Esophagus squamous epithelium (tissue), 5 donors: ENCODE measurements at regions not wholly inside any gene's neighbourhood (a gene's known extent, or its start where the extent isn't known, plus 50 kb on each side); places are given as distances from the start of the nearest gene placed in this dataset.

Source experiments
- DNase-seq: peaks from one replicate; lab custom pipeline; 2025; lab: John Stamatoyannopoulos, UW
- H3K27ac ChIP-seq, 4 donors: fragments of 200-600 bp; sonication (generic); one replicate each; pipeline ENCODE4 v1.5.1; 2016 to 2019; ENCODE audit warnings: mild to moderate bottlenecking in 1 of 4
- H3K27me3 ChIP-seq, 4 donors: fragments of 200-600 bp; sonication (generic); 1 replicate in 3 of 4; 2 replicates in 1 of 4; pipeline versions ENCODE4 v1.5.1 to v1.6.0; 2017 to 2021; ENCODE audit warnings: antibody characterized with exemption in 1 of 4
- H3K36me3 ChIP-seq, 3 donors: fragments of 200-600 bp; sonication (generic); one replicate each; pipeline ENCODE4 v1.5.1; 2016 to 2019
- H3K4me1 ChIP-seq, 3 donors: fragments of 200-600 bp; sonication (generic); one replicate each; pipeline ENCODE4 v1.5.1; 2017 to 2019
- H3K4me3 ChIP-seq, 4 donors: fragments of 200-600 bp; sonication (generic); 1 replicate in 3 of 4; 2 replicates in 1 of 4; pipeline ENCODE4 v1.5.1; 2016 to 2019; ENCODE audit warnings: mild to moderate bottlenecking in 2 of 4, moderate library complexity in 1 of 4
- H3K9me3 ChIP-seq, 3 donors: fragments of 200-600 bp; sonication (generic); one replicate each; pipeline ENCODE4 v1.5.1; 2016 to 2019
- CTCF ChIP-seq, 6 experiments: fragments of 450-650 bp in 4 of 6; fragments of 200-600 bp in 2 of 6; sonication (generic) in 2 of 6; IDR thresholded peaks; one replicate each; pipeline ENCODE4 v1.5.1; 2016 to 2019; ENCODE audit warnings: antibody characterized with exemption in 6 of 6, mild to moderate bottlenecking in 4 of 6, moderate library complexity in 4 of 6
- POLR2A ChIP-seq, 4 donors: fragments of 450-650 bp; IDR thresholded peaks; one replicate each; pipeline ENCODE4 v1.6.1; 2017; ENCODE audit warnings: antibody characterized with exemption in 4 of 4, mild to moderate bottlenecking in 4 of 4, moderate library complexity in 3 of 4
- WGBS, 2 donors: methylation state at CpG; one replicate each; pipeline ENCODE4 v1.1.5; 2018; 5-methylcytosine and 5-hydroxymethylcytosine counted together
- intact Hi-C: fragments of 100-400 bp; cut with DNase I; formaldehyde crosslinking; loops from one replicate; pipeline ENCODE4 v1.15.0; 2022
- donor health status: DM: yes; HTN: yes; CAD: no.

GRCh38 chr3:197376020-197376419 is 77.6 kb upstream of the DLG1 start:
- no peaks in the 10 kb centered on the region for H3K9me3 ChIP-seq
- H3K4me1 ChIP-seq, result peaks cover 13 to 62% (median 29%) of the 10 kb centered on the region in 3 donors
- 49 to 55% methylated on average over 2 to 4 of the region's 4 CpGs for whole genome bisulfite sequencing, 2 donors
- H3K27me3 ChIP-seq, result no peaks in the 10 kb centered on the region
- H3K36me3 ChIP-seq, result no peaks in the 10 kb centered on the region
- DNase-seq, result no peak
- H3K4me3 ChIP-seq, result no peak overlapping the region
- intact Hi-C loops, result no loop called here
- no peak for TF ChIP-seq CTCF (IDR thresholded peaks at IDR 0.05)
- no peak for TF ChIP-seq POLR2A (IDR thresholded peaks at IDR 0.05)
- H3K27ac ChIP-seq, result no peak overlapping the region

- WGBS, 2 donors, result 36 to 94% methylated on average over 10 to 11 of the region's 11 CpGs
- Histone ChIP-seq H3K27ac (peak overlapping the region in 1 of 4 donors; percentile 52), H3K9me3 (no peaks in the 10 kb centered on the region), H3K4me1 (peaks cover 11 to 63% (median 30%) of the 10 kb centered on the region in 3 donors), H3K27me3 (no peaks in the 10 kb centered on the region), H3K36me3 (no peaks in the 10 kb centered on the region), H3K4me3 (no peak overlapping the region)
- intact Hi-C loops, result no loop called here
- TF ChIP-seq CTCF (IDR thresholded peaks at IDR 0.05) (no peak), POLR2A (IDR thresholded peaks at IDR 0.05) (no peak)
- DNase-seq, result no peak
Observed at GRCh38 chr3:197375001-197375441, 76.6 kb upstream of the DLG1 start.

GRCh38 chr3:197373096-197373495 is 74.7 kb upstream of the DLG1 start:
- peak overlapping the region; percentile 62 to 87 (median 76) for H3K27ac ChIP-seq
- peaks cover 11 to 74% (median 33%) of the 10 kb centered on the region in 3 donors for H3K4me1 ChIP-seq
- no peaks in the 10 kb centered on the region for H3K27me3 ChIP-seq
- no peak for TF ChIP-seq POLR2A (IDR thresholded peaks at IDR 0.05)
- no peak for TF ChIP-seq CTCF (IDR thresholded peaks at IDR 0.05)
- intact Hi-C loops, result no loop called here
- no peaks in the 10 kb centered on the region for H3K9me3 ChIP-seq
- WGBS, 2 donors, result 86 to 89% methylated on average over 8 of the region's 8 CpGs
- DNase-seq, result no peak
- no peaks in the 10 kb centered on the region for H3K36me3 ChIP-seq
- H3K4me3 ChIP-seq, result no peak overlapping the region

- H3K4me1 ChIP-seq, result peaks cover 17 to 74% (median 33%) of the 10 kb centered on the region in 3 donors
- no peak for TF ChIP-seq POLR2A (IDR thresholded peaks at IDR 0.05)
- no peak for DNase-seq
- 10 to 30% methylated on average over 7 of the region's 7 CpGs for WGBS, 2 donors
- no peak overlapping the region for H3K4me3 ChIP-seq
- peak overlapping the region; percentile 62 to 87 (median 76) for H3K27ac ChIP-seq
- no peaks in the 10 kb centered on the region for H3K27me3 ChIP-seq
- intact Hi-C loops, result no loop called here
- H3K36me3 ChIP-seq, result no peaks in the 10 kb centered on the region
- H3K9me3 ChIP-seq, result no peaks in the 10 kb centered on the region
Observed at GRCh38 chr3:197372047-197372661, 73.7 kb upstream of the DLG1 start.

- intact Hi-C loops, result no loop called here
Observed at GRCh38 chr3:197371591-197372046, 73.2 kb upstream of the DLG1 start.

More at GRCh38 chr3:197371591-197372046, 73.2 kb upstream of the DLG1 start:
- 20 to 44% methylated on average over 1 of the region's 1 CpG for WGBS, 2 donors
- Histone ChIP-seq H3K27me3 (no peaks in the 10 kb centered on the region), H3K4me1 (peaks cover 22 to 74% (median 35%) of the 10 kb centered on the region in 3 donors), H3K27ac (peak overlapping the region; percentile 62 to 87 (median 76)), H3K9me3 (no peaks in the 10 kb centered on the region), H3K36me3 (no peaks in the 10 kb centered on the region), H3K4me3 (no peak overlapping the region)
- TF ChIP-seq CTCF (IDR thresholded peaks at IDR 0.05), result no peak
- no peak for TF ChIP-seq POLR2A (IDR thresholded peaks at IDR 0.05)
- DNase-seq, result no peak
